ENCODE measurements at regions not wholly inside any gene's neighbourhood (a gene's known extent, or its start where the extent isn't known, plus 50 kb on each side); places are given as distances from the start of the nearest gene placed in this dataset.

DNA sequence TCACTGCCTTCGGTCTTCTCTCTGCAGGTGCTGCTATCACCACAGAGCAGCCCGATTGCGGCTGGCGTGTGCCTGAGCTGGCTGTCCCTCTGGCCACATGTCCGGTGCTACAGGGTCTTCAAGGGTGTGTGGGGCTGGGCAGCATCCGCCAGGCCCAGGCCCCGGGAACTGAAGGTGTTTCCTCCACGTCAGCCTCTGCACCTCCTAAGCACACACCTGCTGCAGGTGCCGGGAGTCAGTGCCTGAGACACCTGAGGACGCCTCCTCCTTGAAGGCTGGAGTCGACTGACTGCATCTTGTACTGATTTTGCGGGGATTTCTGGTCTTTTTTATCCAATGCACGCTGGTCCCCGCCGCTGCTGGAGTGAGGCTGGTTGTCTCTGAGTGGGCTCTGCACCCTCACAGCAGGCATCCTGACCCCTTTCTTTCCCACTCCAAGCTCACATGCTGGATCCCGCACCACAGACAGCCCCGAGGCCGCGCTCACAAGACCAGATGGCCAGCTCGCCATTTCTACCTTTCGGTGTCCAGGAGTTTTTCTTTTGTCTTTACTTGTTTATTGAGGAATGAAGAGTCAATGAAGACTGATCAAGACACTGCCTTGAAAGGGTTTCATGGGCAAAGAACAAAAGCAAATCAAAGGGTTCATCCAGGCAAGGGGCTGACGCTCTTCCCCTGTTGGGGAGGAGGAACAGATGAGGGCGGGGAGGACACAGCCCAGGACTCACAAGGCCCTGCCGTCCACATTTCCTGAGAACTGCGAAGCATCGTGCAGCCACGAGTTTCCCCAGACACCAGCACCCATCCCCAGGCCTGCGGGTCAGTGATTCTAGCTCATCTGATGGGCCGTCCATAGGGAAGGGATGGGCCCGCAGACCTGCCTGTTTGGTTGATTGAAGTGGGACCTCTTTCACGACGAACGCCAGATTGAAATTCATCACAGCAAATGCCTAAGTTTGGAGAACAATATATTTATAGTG is 203.8 kb upstream of the SOX1 start:
- peak; percentile 43 for DNase-seq

DNA sequence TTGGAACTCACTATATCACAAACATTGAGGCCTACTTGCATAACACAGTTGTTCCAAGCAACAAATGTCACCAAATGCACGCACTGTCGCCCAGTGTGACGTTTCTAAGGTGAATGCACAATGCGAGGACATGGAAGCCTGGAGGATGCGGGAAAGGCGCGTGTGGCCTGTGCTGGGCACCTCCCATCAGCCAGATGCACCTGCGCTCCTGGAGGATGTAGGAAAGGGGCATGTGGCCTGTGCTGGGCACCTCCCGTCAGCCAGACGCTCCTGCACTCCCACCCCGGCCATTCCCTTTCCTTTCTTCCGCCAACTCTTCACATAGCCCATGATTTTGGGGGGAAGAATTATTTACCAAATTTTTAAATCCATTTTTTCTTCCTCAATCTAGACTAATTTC is 202.4 kb upstream of the SOX1 start:
- DNase-seq = no peak

DNA sequence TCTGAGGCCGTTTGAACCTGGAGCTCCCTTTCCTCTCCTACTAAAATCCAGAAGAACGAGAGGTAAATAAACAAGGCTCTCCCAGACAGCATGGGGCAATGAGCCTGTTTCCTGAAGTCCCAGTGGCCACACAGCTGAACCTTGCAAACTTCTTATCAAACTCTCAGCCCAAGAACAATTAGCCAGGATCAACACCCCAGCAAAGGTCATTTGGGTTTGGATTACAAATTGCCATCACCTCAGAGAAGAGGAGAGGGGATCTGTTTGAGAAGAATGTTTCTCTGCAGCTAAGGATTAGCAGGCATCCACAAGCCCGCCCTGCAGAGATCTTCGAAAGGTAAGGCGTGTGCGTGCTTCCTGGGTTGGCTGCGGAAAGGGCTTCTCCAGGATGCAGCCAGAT is 201.9 kb upstream of the SOX1 start:
- peak; percentile 30 for DNase-seq

DNA sequence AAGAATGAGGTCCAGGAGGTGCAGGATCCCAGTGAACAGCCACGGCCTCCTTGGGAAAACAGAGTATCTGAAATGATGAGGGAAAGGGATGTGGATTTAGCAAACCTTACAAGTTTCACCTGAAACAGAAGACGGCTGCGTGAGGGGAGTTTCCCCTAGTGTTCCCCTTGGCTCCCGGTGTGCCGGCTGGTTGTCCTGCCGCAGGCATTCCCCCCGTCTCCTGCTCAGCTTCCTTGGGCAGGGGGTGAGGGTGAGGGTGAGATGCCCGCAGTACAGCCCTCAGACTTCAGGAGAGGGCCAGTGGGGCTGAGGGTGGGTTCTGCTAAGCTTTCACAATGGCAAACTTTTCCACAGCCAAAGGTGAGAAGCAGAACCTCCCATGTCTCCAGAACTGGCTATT is 201.1 kb upstream of the SOX1 start:
- DNase-seq = peak; percentile 42

DNA sequence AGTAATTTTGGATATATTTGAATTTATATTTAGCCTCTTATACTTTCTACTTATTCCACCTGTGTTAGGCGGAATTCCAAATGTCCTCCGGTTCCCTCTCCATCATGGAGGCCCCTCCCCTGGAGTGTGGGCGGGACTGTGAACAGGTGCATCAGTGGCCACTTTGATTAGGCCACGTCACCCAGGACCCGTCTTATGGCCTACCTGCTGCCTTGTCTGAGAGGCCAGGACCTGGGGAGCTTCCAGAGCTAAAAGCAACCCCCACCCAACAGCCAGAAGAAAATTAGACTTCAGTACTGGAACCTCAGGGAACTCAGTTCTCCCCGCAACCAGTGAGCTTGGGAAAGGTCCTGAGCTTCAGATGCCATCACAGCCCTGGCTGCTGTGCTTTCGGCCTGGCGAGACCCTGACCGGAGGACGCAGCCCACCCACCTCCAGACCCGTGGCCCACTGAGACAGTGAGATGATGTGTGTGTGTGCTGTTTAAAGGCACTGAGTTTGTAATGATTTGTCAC is 200.2 kb upstream of the SOX1 start:
- DNase-seq = peak; percentile 37

GRCh38 chr13:111867657-111868056 is 199.3 kb upstream of the SOX1 start:
- DNase-seq = no peak

GRCh38 chr13:111868716-111869115 is 198.2 kb upstream of the SOX1 start:
- peak; percentile 31 for DNase-seq

GRCh38 chr13:111872475-111873150 is 194.3 kb upstream of the SOX1 start:
- DNase-seq = peak; percentile 30

DNA sequence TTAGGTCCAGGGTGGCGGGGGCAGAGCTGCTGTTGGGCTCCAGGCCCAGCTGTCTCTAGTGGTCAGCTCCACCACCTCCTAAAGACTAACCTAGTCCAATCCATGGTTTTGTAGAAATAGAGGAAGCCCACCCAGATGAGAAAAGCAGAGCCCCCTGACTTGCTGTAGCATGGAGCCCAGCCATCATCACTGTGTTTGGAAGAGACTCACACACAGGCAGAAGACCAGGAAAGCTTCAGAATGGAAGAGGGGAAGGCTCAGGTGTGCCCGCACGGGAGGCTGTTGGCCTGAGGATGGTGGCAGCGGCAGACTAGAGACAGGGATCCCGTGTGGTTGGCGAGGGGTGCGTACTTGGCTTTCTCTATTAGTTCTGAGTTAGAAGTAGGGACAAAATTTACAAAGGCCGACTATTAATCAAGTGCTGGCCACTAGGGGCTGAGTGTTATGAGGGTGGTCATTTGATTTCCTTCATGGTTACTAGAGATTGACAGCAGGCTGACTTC is 193.2 kb upstream of the SOX1 start:
- DNase-seq = no peak

DNA sequence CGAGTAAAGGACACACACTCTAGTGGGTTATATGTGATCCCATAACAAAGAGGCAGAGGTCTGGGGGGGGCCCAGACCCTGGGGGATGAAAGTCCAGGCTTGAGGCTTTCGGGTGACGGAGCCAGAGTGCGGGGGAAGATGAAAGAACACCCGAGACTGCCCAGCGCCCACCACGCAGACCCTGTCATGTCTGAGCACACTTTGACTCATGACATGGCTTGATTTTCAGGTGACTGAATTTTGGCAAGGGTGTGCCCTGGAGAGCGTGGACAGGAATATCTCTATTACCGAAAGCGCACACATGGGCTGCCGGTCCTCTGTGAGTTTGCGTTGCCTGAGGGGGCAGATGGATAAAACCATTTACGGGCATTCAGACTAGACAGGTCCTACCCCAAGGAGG is 192.0 kb upstream of the SOX1 start:
- peak; percentile 18 for DNase-seq

- DNase-seq = peak; percentile 29
Observed at GRCh38 chr13:111875915-111876314, 191.0 kb upstream of the SOX1 start.

DNA sequence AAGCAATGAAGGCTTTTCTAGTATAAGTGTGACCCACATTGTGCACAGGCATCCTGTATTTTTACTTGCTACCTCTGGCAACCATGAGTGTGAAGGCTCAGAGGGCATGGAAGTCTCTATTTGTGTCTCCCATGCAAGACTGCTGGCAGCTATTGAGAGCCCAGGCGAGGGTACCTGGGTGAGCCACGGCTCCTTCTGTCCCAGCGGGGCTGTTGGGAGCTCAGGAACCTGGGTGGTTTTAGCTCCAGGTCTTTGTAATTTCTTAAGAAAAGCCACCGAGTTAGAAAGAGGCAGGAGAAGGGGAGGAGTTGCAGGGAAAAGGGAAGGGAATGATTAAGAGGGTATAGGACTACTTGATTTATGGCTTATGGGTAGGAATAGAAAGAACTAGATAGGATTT is 190.4 kb upstream of the SOX1 start:
- peak; percentile 32 for DNase-seq

DNA sequence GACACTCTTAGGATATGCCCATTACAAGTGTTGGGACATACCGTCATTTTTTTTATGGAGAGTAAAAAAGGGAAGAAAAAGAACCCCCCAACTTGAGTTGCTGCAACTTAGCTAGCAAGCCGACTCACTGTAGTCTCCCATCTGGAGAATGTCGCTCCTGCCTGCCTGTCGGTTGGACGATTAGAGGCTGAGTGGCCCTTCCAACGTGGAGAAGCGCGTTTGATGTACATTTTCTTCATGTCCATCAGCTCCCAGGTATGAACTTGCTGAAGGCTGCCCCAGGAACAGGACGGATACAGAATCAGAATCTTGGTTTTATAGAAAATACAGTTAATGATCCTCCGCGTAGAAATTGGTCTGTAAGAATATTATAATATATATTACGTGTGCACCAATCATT is 189.0 kb upstream of the SOX1 start:
- DNase-seq = peak; percentile 14

GRCh38 chr13:111879719-111880118 is 187.2 kb upstream of the SOX1 start:
- peak; percentile 25 for DNase-seq

DNA sequence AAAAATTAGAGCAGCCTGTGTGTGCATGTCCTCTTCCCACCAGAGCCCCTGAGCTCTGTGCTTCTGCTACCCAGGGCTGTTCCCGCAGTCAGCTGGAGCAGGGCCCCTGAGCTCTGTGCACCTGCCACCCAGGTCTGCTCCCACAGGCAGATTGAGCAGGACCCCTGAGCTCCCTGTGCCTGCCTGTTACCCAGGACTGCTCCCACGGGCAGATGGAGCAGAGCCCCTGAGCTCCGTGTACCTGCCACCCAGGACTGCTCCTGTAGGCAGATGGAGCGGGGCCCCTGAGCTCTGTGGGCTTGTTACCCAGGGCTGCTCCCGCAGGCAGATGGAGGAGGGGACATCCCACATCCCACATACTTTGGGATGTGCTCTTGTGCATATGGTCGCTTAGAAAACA is 186.8 kb upstream of the SOX1 start:
- DNase-seq = peak; percentile 46

GRCh38 chr13:111881700-111882099 is 185.2 kb upstream of the SOX1 start:
- DNase-seq = peak; percentile 35

DNA sequence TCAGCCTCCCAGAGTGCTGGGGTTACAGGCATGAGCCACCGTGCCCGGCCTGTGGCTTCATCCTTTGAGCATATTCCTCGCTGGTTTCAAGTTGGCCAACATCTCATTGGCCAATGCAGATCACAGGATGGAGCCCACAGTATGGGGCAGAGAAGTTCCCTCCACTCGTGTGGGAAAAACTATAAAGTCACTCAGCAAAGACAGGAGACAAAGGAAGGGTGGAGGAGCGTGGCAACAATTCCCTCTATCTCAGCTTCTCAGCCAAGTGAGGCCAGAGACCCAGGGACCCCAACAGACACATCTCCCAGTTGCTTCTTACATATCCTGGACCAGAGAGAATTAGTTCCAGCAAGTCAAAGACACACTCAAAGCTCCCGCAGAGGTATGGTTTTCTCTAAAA is 184.6 kb upstream of the SOX1 start:
- peak; percentile 22 for DNase-seq

- peak; percentile 30 for DNase-seq
Observed at GRCh38 chr13:111883571-111884343, 183.2 kb upstream of the SOX1 start.

- peak; percentile 43 for DNase-seq
Observed at GRCh38 chr13:111886217-111886945, 180.6 kb upstream of the SOX1 start.

- peak; percentile 87 for DNase-seq
Observed at GRCh38 chr13:111893071-111893606, 173.8 kb upstream of the SOX1 start.

- peak; percentile 84 for DNase-seq
Observed at GRCh38 chr13:111893607-111894443, 173.1 kb upstream of the SOX1 start.
